HG03521 (cell line): ENCODE measurements at regions not wholly inside any gene's neighbourhood (a gene's known extent, or its start where the extent isn't known, plus 50 kb on each side); places are given as distances from the start of the nearest gene placed in this dataset.

Source experiments
- ATAC-seq: cut with Tn5 transposase; IDR thresholded peaks from one replicate; pipeline ENCODE4 v1.9.1; 2021; ENCODE audit warnings: mild to moderate bottlenecking, moderate library complexity; ENCODE audit not compliant: unreplicated experiment

DNA sequence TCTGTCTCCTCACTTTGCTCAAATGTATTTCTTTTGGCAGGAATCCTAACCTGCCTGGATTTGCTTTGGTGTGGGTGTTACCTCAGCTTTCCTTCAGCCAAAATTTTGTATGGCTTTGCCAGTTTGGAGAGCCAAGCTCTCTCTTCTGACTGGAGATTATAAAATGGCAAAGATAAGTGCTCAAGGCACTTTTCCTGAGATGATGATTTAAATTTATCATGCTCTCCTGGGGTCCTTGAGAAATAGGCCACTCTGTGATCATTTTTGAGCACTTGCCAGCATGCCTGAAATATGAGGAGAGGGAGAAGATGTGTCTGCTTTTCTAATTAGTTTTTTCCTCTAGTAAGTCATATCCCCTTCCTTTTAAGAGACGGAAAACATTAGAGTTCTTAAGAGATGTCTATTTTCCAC is 683.0 kb downstream of the SLC4A3 start:
- ATAC-seq, result no peak

- ATAC-seq, result no peak
These were observed 687.8 kb downstream of the SLC4A3 start for GRCh38 chr2:220315098-220315823.

DNA sequence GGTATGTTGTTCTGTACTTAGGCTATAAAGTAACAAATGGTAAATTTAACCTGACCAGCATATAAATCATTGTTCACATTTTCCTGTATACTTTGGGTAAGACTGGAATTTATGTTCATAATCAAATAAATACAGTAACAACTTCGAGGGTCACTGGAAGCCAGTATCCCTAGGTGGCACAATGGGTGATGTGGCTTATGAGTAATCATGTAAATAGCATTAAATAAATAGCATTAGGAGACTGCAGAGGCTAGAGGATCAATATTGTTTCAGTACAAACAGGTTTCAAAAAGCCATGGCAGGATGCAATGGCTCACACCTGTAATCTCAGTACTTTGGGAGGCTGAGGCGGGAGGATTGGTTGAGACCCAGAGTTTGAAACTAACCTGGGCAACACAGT is 690.6 kb downstream of the SLC4A3 start:
- ATAC-seq, result no peak

DNA sequence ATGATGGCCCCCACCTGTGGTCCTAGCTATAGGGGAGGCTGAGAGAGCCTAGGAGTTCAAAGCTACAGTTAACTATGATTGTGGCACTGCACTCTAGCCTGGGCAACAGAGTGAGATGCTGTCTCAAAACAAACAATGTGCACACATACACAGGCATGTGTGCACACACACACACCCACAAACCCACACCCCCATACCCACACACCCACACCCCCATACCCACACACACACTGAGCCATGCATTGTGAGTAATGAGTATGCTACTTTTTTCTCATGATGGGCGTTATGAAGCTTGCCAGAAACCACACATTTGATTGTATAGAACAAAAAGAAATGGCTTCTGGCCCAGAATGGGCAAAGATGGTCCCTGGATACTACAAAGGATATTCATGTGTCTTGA is 691.1 kb downstream of the SLC4A3 start:
- no peak for ATAC-seq

- ATAC-seq, result no peak
These were observed 692.9 kb downstream of the SLC4A3 start for GRCh38 chr2:220320326-220320725.

DNA sequence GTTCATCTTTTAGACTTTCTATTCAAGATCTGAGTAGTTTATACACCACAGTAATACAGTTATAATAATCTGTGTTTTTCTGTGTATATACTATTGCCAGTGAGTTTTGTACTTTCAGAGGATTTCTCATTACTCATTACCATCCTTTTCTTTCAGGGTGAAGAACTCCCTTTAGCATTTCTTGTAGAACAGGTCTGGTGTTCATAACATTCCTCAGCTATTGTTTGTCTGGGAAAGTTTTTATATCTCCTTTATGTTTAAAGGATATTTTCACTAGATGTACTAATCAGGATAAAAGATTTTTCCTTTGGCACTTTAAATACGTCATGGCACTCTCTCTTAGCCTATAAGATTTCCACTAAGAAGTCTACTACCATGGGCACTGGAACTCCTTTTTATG is 705.5 kb downstream of the SLC4A3 start:
- ATAC-seq, result no peak

GRCh38 chr2:220334210-220334609 is 706.8 kb downstream of the SLC4A3 start:
- no peak for ATAC-seq

- ATAC-seq, result no peak
These were observed 707.6 kb downstream of the SLC4A3 start for GRCh38 chr2:220334871-220335590.

DNA sequence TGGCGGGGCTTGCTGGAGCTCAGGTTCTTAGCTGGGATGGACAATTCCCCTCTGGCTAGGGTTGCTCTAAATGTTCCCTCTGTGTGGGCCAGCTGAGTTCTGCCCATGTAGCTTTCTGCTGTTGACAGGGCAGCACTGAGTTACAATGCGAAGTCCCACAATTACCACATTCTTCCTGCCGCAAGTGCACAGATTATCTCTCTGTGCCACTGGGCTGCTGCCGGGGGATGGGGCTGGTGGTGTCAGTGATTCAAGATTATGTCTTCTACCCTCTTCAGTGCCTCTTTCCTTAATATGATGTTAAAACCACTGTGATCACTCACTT is 708.1 kb downstream of the SLC4A3 start:
- ATAC-seq, result no peak

DNA sequence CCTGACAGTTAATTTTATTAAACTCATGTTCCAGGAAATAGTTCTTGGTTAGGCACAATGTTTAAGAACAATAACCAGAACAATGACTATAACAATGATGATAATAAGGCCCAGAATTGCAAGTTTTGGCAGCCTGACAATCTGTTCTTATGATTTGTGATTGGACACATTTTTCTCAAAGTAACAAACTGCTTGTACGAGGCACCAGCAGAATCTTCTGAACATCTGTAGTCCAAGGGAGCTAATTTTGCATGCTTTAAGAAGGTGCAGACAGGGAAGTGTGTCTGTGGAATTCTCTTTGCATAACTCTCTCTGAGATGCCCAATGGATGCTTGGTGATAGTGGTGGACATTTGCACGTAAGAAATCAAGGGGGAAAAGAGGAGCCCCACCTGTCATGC is 709.3 kb downstream of the SLC4A3 start:
- no peak for ATAC-seq

DNA sequence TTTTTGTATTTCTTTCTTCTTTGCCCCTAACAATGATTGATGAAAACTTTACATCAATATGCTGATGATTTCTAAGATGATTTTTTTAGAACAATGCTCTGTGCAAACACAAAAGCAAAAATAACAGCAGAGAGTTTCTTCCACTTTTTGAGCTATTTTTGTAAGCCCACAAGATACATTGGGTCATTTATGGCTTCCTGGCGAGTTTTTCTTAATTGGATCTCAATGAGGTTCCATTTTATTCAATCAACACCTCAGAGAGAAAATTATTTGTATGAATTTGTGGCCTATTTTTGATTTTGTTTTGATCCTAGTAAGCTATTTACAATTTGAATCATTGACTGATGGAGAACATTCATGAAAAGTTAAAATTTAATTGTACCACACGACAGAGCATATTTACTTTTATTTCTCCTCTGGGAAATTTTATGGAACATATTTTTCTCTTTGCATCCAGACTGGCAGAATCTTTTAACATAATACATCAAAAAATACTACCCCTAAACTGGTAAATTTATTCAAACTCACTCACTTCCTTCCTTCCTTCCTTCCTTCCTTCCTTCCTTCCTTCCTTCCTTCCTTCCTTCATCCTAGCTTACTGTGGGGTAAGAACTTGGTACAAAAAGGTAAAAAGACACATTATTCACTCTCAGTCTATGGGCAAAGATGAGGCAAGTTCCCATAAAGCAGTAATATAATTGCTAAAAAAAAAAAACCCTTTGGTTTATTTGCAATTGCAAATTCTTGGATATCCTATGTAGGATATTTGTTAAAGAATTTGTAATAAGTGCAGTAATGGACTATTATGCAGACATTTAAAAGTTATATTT is 710.4 kb downstream of the SLC4A3 start:
- no peak for ATAC-seq

- no peak for ATAC-seq
These were observed 713.6 kb downstream of the SLC4A3 start for GRCh38 chr2:220341014-220341413.

DNA sequence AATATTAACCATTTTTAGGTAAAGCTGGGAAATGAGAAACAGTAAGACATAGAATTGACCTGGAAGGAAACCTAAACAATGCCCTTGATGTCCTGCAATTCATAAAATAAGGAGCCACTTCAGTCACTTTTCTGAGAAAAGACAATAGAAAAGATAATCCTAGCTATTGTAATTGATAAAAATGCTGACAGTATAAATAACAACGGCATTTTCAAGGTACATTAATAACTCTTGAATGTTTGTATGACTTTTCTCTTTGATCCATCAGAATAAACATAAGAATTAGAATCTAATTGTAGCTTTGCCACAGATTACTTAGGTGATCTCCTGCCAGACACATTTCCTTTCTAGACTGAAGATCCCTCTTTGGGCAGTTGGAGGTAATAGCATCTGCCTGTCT is 719.5 kb downstream of the SLC4A3 start:
- no peak for ATAC-seq

- no peak for ATAC-seq
These were observed 720.2 kb downstream of the SLC4A3 start for GRCh38 chr2:220347626-220348025.

GRCh38 chr2:220348206-220348605 is 720.8 kb downstream of the SLC4A3 start:
- no peak for ATAC-seq

DNA sequence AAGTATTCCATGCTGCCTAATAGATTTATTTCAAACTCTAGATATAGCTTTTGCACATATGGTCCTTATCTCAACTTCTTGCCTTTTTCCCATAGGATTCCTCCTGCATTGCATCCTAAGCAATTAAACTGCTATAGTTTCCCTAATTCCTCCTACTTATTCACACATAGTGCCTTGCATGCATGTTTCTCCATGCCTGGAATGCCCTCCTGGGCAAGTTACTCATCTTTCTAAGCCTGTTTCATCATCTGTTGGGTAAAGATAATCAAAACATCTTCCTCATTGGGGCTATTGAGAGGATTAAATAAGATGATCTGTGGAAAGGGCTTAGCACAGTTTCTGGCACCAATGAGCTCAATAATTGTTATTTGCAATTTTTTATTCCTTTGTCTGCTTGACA is 726.5 kb downstream of the SLC4A3 start:
- ATAC-seq, result no peak

GRCh38 chr2:220356076-220356475 is 728.6 kb downstream of the SLC4A3 start:
- ATAC-seq, result no peak

DNA sequence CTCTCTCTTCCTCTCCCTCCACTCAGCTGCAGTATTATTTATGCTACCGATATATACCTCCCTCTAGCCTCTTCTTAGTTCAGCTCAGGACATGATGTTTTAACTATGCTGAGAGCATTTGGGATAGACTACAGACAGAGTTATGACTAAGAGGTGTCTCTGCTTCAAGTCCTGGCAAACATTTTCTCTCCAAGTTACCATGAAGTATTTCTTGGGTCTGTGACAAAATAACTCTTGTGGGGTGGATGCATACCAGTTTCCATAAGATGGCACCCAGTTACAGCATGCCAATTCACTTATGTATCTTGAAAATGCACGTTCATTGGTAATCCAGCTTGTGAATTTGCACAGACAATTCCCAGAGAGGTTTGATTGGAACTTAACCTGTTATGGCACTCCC is 737.6 kb downstream of the SLC4A3 start:
- no peak for ATAC-seq

GRCh38 chr2:220366765-220367164 is 739.3 kb downstream of the SLC4A3 start:
- ATAC-seq, result no peak

GRCh38 chr2:220370764-220371163 is 743.3 kb downstream of the SLC4A3 start:
- no peak for ATAC-seq

- ATAC-seq, result no peak
These were observed 743.8 kb downstream of the SLC4A3 start for GRCh38 chr2:220371211-220371610.

DNA sequence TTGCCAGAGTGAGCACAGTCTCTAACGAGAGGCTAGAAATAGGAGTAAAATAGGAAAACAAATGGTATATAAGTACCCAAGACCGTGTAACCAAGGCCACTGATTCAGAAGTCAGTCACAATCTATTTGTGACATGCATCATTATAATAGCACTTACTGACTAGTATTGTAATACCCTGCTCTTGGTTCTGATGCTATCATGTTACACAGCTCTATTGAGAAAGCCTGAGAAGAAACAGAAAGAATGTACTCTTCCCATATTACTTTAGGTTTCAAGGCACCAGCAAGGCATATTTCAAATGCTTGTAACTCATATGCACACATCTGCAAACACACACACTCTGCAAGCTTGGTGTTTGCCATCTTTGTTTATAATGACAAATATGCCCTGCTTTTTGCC is 746.4 kb downstream of the SLC4A3 start:
- no peak for ATAC-seq
